ENCODE measurements at regions not wholly inside any gene's neighbourhood (a gene's known extent, or its start where the extent isn't known, plus 50 kb on each side); places are given as distances from the start of the nearest gene placed in this dataset.
"Not testable (repeated sequence)": the region's sequence is repeated elsewhere in the genome, so short reads cannot be mapped to it uniquely, and the experiment has no call there.

DNA sequence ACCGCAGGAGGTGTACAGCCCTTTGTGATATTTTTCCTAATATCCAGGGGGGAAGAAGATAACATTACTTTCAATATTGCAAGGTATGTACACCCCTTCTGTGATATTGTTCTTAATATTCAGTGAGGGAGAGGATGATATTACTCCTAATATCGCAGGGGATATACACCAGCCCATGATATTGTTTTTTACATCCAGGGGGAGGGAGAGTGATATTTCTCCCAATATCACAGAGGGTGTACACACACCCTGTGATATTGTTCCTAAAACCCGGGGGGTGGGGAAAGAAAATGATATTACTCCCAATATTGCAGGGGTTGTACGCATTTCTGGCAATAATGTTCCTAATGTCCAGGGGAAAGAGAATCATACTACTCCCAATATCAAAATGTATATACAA, 58.0 kb upstream of the SLC25A48 start:
- DNase-seq, result no peak

DNA sequence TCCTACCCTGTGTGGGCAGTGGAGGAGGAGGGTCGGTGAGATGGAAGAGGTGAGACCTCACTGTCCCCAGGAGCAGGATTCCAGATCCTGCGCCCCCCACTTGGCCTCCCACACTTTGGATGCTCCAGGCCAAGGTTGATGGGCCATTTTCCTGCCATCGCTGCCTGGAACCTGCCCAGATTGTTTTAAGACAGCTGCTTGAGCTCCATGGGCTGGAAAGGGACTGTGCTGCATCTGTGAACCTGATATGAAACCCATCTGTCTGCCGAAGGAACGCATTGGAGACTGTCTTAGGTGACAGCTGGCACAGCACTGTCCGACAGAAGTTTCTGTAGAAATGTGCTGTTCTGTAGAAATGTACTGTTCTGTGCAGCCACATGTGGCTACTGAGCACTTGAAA, 72.7 kb upstream of the SLC25A48 start:
- no peak for DNase-seq

DNA sequence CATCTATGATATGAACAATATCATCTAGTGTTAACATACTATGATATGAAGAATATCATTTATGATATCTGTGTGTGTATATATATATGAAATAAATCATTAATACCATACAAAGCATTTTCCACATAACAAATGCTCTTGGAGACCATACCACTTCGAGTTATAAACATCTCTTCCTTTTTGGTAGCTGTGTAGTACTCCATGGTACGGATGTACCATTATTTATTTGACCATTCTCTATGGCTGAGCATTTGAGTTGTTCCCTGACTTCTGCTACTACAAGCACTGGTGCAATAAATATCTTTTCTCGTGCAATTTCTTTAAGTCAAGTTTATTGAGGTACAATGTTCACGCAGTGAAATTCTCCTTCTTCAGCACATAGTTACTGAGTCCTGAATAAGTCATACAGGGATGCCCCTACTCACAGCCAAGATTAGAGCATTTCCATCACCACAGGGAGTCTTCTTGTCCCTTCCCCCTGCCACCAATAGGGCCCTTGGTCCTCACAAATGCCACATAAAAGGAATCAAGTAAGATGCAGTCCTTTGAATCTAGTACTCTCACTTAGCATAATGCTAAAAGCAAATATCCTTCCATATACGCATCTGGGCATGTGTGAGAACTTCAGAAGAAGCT, 75.2 kb upstream of the SLC25A48 start:
- DNase-seq, result no peak

DNA sequence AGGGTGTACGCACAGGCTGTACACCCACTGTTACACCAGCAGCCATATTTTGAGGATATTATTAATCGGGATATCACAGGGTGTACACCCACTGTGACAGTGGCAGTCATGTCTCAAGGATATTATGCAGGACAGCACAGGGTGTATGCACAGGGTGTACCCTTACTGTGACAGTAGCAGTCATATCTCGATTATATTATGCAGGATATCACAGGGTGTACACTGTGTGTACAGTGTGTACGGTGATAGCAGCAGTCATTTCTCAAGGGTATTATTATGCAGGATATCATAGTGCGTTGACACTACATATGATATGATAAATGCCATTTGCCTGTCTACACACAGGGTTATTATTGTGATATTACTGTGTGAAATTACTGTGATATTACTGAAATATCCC, 80.5 kb upstream of the SLC25A48 start:
- no peak for DNase-seq

DNA sequence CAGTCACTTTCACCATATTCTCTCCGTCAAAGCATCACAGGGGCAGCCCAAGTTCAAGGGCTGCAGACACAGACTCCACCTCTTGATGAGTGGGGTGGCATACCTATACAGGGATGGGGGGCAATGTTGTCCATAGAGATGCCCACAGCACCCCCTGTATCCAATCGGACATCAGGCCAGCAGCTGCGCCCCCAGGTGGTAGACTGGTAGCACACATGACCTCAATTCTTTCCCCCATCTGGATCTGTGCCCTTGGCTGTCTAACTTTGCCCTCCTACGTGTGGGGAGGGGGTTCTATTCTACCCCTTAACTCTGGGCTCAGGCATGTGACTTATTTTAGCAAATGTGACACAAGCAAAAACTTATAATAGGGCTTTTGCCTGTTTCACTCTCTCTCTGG, 84.0 kb upstream of the SLC25A48 start:
- DNase-seq, result no peak

- DNase-seq, result no peak
Measured at GRCh38 chr5:135747824-135748223, 86.6 kb upstream of the SLC25A48 start.

- DNase-seq, result no peak
Measured at GRCh38 chr5:135745897-135746500, 88.5 kb upstream of the SLC25A48 start.

- no peak for DNase-seq
Measured at GRCh38 chr5:135743705-135744411, 90.6 kb upstream of the SLC25A48 start.

DNA sequence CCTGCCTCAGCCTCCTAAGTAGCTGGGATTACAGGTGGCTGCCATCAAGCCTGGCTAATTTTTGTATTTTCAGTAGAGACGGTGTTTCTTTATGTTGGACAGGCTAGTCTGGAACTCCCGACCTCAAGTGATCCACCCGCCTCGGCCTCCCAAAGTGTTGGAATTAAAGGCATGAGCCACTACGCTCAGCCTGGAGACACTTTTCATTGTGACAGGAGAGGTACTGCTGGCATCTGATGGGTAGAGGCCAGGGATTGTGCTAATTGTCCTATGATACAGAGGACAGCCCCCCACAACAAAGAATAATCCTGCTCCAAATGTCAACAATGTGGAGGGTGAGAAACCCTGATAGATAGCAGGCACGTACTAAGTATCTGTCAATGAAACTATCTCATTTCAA, 91.3 kb upstream of the SLC25A48 start:
- DNase-seq, result no peak

DNA sequence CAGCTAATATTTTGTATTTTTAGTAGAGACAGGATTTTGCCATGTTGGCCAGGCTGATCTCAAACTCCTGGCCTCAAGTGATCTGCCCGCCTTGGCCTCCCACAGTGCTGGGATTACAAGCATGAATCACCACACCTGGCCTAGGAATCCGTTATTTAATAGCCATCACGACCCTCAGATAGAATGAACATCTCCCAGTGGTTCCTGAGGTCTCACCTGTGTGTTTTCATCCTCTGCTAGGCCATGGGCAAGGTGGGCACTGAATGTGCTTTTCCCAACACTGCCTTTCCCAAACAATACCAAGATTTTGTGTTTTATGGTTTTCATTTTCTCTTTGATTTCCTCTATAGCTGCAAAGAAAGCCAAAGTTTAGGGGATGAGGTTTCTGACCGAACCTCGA, 92.2 kb upstream of the SLC25A48 start:
- DNase-seq, result not testable (repeated sequence)

GRCh38 chr5:135741040-135741439, 93.4 kb upstream of the SLC25A48 start:
- no peak for DNase-seq

GRCh38 chr5:135740475-135740874, 94.0 kb upstream of the SLC25A48 start:
- no peak for DNase-seq

DNA sequence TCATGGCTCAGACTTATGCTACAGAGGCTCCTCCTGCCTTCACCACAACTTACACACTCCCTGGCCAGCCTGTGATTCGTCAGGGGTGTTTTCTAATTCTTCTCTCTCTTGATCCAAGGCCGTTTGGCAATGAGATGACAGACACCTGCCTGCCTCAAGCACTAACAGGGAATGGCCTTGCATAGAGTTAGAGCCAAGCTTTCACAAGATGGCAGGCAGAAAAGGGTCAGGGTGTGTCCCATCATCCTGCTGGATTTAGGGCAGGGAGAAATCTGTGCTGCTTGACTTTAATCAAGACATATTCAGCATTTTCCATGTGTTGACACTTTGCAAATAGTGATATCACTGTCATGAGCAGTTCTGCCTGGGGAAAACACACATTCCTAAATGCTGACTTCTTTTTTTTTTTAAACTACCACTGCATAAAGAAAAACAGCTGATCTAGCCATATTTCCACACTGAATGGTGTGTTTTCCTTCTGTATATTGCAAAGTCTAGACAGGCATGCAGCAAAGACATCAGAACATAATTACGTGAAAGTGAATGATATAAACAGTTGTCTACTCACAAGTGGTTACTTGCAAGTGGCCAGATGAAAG, 95.0 kb upstream of the SLC25A48 start:
- DNase-seq, result no peak

DNA sequence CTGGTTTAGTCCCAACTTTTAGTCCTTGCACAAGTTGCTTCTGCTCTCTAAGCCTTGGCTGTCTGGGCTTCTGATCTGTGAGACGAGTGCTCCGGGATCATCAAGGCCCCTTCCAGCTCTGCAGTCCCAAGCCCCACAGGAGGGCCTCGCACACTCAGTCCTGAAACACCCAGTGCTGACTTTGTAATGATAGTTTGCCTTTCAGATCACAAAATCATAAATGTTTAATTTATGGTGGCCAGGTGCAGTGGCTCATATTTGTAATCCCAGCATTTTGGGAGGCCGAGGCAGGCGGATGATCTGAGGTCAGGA, 95.9 kb upstream of the SLC25A48 start:
- no peak for DNase-seq

GRCh38 chr5:135737701-135738563, 96.5 kb upstream of the SLC25A48 start:
- no peak for DNase-seq

DNA sequence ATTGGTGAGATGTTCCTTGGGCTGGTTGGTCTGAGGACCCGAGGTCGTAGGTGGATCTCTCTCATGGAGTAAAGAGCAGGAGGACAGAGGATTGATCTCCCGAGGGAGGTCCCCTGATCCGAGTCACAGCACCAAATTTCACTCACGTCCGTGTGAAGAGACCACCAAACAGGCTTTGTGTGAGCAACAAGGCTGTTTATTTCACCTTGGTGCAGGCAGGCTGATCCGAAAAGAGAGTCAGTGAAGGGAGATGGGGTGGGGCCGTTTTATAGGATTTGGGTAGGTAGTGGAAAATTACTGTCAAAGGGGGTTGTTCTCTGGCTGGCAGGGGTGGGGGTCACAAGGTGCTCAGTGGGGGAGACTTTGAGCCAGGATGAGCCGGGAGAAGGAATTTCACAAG, 97.5 kb upstream of the SLC25A48 start:
- not testable (repeated sequence) for DNase-seq

DNA sequence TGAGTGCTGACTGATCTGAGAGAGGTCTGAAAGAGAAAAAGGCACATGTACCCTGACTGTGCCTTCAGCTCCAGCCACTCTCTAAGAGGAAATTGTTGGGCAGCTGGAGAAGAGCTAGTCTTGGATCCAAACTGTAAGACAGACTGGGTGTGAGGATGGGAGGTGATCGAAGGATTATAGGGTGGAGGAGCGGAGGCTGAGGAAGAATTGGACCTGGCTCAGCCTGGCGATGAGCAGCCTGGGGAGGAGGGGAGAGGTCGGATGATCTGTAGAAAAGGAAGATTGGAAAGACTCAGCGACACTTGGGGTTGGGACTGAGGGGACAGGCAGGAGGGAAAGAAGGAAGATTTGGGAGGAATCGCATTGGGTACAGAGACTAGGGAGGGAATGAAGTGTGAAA, 98.6 kb upstream of the SLC25A48 start:
- no peak for DNase-seq

GRCh38 chr5:135734956-135735355, 99.5 kb upstream of the SLC25A48 start:
- not testable (repeated sequence) for DNase-seq

DNA sequence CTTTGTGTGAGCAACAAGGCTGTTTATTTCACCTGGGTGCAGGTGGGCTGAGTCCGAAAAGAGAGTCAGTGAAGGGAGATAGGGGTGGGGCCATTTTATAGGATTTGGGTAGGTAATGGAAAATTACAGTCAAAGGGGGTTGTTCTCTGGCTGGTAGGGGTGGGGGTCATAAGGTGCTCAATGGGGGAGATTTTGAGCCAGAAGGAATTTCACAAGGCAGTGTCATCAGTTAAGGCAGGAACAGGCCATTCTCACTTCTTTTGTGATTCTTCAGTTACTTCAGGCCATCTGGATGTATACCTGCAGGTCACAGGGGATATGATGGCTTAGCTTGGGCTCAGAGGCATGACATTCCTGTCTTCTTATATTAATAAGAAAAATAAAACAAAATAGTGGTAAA, 103.4 kb upstream of the SLC25A48 start:
- not testable (repeated sequence) for DNase-seq

GRCh38 chr5:135730161-135730560, 104.3 kb upstream of the SLC25A48 start:
- not testable (repeated sequence) for DNase-seq

- DNase-seq, result peak in 1 of 2 experiments; percentile 22
Measured at GRCh38 chr5:135729321-135729786, 105.1 kb upstream of the SLC25A48 start.

- no peak for DNase-seq
Measured at GRCh38 chr5:135724617-135725016, 109.8 kb upstream of the SLC25A48 start.

- DNase-seq, result no peak
Measured at GRCh38 chr5:135723491-135723890, 111.0 kb upstream of the SLC25A48 start.

All from NCI-H526 (cell line).